Liver (tissue), 8 donors: ENCODE measurements at regions not wholly inside any gene's neighbourhood (a gene's known extent, or its start where the extent isn't known, plus 50 kb on each side); places are given as distances from the start of the nearest gene placed in this dataset.

Source experiments
- DNase-seq: peaks from one replicate; pipeline ENCODE4 v3.0.0-alpha.2; 2017; ENCODE audit warnings: low spot score
- H3K27ac ChIP-seq, 2 donors: one replicate each; pipeline ENCODE4 v1.7.0; 2013; ENCODE audit warnings: inconsistent platforms in 2 of 2, low read length in 2 of 2, control low read depth in 1 of 2, low read depth in 1 of 2, mild to moderate bottlenecking in 1 of 2
- H3K27me3 ChIP-seq, 4 donors: one replicate each; pipeline versions ENCODE4 v1.6.1 to v1.7.0; 2013; ENCODE audit warnings: low read length in 3 of 4, inconsistent platforms in 1 of 4, mild to moderate bottlenecking in 1 of 4, moderate library complexity in 1 of 4; ENCODE audit not compliant: control insufficient read depth in 4 of 4, insufficient read depth in 4 of 4
- H3K36me3 ChIP-seq, 4 donors: one replicate each; pipeline versions ENCODE4 v1.6.1 to v1.7.0; 2013; ENCODE audit warnings: low read length in 3 of 4, mild to moderate bottlenecking in 3 of 4, low read depth in 1 of 4, moderate library complexity in 1 of 4; ENCODE audit not compliant: control insufficient read depth in 4 of 4, insufficient read depth in 3 of 4
- H3K4me1 ChIP-seq, 4 donors: one replicate each; pipeline versions ENCODE4 v1.6.1 to v1.7.0; 2013; ENCODE audit warnings: low read length in 3 of 4, mild to moderate bottlenecking in 3 of 4, moderate library complexity in 1 of 4; ENCODE audit not compliant: control insufficient read depth in 4 of 4, insufficient read depth in 4 of 4
- H3K4me3 ChIP-seq, 3 donors: one replicate each; pipeline versions ENCODE4 v1.6.1 to v1.7.0; 2013; ENCODE audit warnings: low read length in 3 of 3, control low read depth in 1 of 3, low read depth in 1 of 3, mild to moderate bottlenecking in 1 of 3
- H3K9ac ChIP-seq, 2 donors: one replicate each; pipeline ENCODE4 v1.7.0; 2013; ENCODE audit warnings: low read length in 2 of 2, mild to moderate bottlenecking in 2 of 2, moderate library complexity in 2 of 2, control low read depth in 1 of 2, low read depth in 1 of 2
- H3K9me3 ChIP-seq, 4 donors: one replicate each; pipeline versions ENCODE4 v1.6.1 to v1.7.0; 2013; ENCODE audit warnings: low read length in 3 of 4; ENCODE audit not compliant: control insufficient read depth in 4 of 4
- CTCF ChIP-seq: fragments of 150-350 bp; IDR thresholded peaks from 2 replicates; pipeline ENCODE4 v1.5.1; 2017; ENCODE audit warnings: improper control_type of control experiment, low read depth, low read length; ENCODE audit not compliant: missing input control
- EGR1 ChIP-seq, 2 donors: IDR thresholded peaks; 2 replicates each; pipeline ENCODE4 v1.6.1; 2016 to 2018; ENCODE audit warnings: antibody characterized with exemption in 2 of 2, low read depth in 2 of 2
- FOXA1 ChIP-seq: IDR thresholded peaks from 2 replicates; pipeline ENCODE4 v1.6.1; 2016; ENCODE audit warnings: antibody characterized with exemption
- FOXA2 ChIP-seq: IDR thresholded peaks from 2 replicates; pipeline ENCODE4 v1.6.1; 2016; ENCODE audit warnings: antibody characterized with exemption
- GABPA ChIP-seq, 2 donors: IDR thresholded peaks in 1 of 2; conservative IDR thresholded peaks in 1 of 2; 2 replicates each; pipeline ENCODE4 v1.6.1; 2016; ENCODE audit warnings: antibody characterized with exemption in 2 of 2, mild to moderate bottlenecking in 1 of 2, moderate library complexity in 1 of 2
- HNF4A ChIP-seq, 2 donors: conservative IDR thresholded peaks; 2 replicates each; pipeline ENCODE4 v1.6.1; 2016; ENCODE audit warnings: antibody characterized with exemption in 2 of 2, mild to moderate bottlenecking in 2 of 2
- HNF4G ChIP-seq: IDR thresholded peaks from 2 replicates; pipeline ENCODE4 v1.6.1; 2016; ENCODE audit warnings: antibody characterized with exemption
- JUND ChIP-seq, 2 donors: IDR thresholded peaks; 2 replicates each; pipeline ENCODE4 v1.6.1; 2016; ENCODE audit warnings: antibody characterized with exemption in 2 of 2
- NR2F2 ChIP-seq: IDR thresholded peaks from 2 replicates; pipeline ENCODE4 v1.6.1; 2016; ENCODE audit warnings: antibody characterized with exemption
- RAD21 ChIP-seq, 2 donors: IDR thresholded peaks; 2 replicates each; pipeline ENCODE4 v1.6.1; 2016; ENCODE audit warnings: antibody characterized with exemption in 2 of 2, mild to moderate bottlenecking in 2 of 2
- REST ChIP-seq: IDR thresholded peaks from 2 replicates; pipeline ENCODE4 v1.6.1; 2016; ENCODE audit warnings: antibody characterized with exemption, mild to moderate bottlenecking
- RXRA ChIP-seq, 2 donors: IDR thresholded peaks; 2 replicates each; pipeline ENCODE4 v1.6.1; 2017 to 2018; ENCODE audit warnings: antibody characterized with exemption in 2 of 2, mild to moderate bottlenecking in 1 of 2
- SP1 ChIP-seq: IDR thresholded peaks from 2 replicates; pipeline ENCODE4 v1.6.1; 2018; ENCODE audit warnings: antibody characterized with exemption, mild to moderate bottlenecking
- TAF1 ChIP-seq: conservative IDR thresholded peaks from 2 replicates; pipeline ENCODE4 v1.6.1; 2016; ENCODE audit warnings: antibody characterized with exemption, mild to moderate bottlenecking
- YY1 ChIP-seq: IDR thresholded peaks from 2 replicates; pipeline ENCODE4 v1.6.1; 2016; ENCODE audit warnings: antibody characterized with exemption, mild to moderate bottlenecking
- ZBTB33 ChIP-seq: IDR thresholded peaks from 2 replicates; pipeline ENCODE4 v1.6.1; 2016; ENCODE audit warnings: antibody characterized with exemption
- WGBS: extraction: QIAGEN DNeasy Blood & Tissue Kit; methylation state at CpG from one replicate; pipeline ENCODE4 v1.1.7; 2013; 5-methylcytosine and 5-hydroxymethylcytosine counted together
- TF ChIP-seq, protein P1 (sequence below): IDR thresholded peaks from 2 replicates; pipeline ENCODE4 v1.6.1; 2016; ENCODE audit warnings: antibody characterized with exemption
- TF ChIP-seq, protein P2 (sequence below): IDR thresholded peaks from 2 replicates; pipeline ENCODE4 v1.6.1; 2016; ENCODE audit warnings: antibody characterized with exemption
- donor health status: healthy.
- donor health status: healthy.
- donor health status: healthy.
- donor health status: healthy.
- donor health status: healthy.

GRCh38 chr4:19786616-19787015, 465.1 kb upstream of the SLIT2 start:
- H3K27ac ChIP-seq = no peak overlapping the region
- TF ChIP-seq GABPA (IDR thresholded peaks at IDR 0.05 in 1 of 2, conservative IDR thresholded peaks at IDR 0.05 in 1 of 2) (no peak), EGR1 (IDR thresholded peaks at IDR 0.05; ENCODE audit: low read depth in 2 of 2) (no peak), HNF4A (conservative IDR thresholded peaks at IDR 0.05) (no peak), RAD21 (IDR thresholded peaks at IDR 0.05) (no peak), NR2F2 (no peak)
- 42% methylated on average over 1 of the region's 1 CpG for WGBS
- no peak overlapping the region for H3K9ac ChIP-seq
- H3K4me3 ChIP-seq = no peak overlapping the region
- no peaks in the 10 kb centered on the region for H3K4me1 ChIP-seq
- peaks cover 0 to 9% (median 4%) of the 10 kb centered on the region in 4 donors for H3K9me3 ChIP-seq
- no peaks in the 10 kb centered on the region for H3K36me3 ChIP-seq
- no peak for DNase-seq
- no peaks in the 10 kb centered on the region for H3K27me3 ChIP-seq

DNA sequence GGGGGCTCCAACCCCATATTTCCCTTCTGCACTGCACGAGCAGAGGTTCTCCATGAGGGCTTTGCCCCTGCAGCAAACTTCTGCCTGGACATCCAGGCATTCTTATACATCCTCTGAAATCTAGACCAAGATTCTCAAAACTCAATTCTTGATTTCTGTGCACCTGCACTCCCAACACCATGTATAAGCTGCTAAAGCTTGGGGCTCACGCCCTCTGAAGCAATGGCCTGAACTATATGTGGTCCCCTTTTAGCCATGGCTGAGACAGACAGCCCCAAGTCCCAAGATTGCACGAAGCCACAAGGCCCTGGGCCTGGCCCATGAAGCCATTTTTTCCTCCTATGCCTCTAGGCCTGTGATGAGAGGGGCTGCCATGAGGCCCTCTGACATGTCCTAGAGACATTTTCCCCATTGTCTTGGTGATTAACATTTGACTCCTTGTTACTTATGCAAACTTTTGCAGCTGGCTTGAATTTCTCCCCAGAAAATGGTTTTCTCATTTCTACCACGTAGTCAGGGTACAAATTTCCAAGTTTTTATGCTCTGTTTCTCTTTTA, 468.0 kb upstream of the SLIT2 start:
- 66% methylated on average over 4 of the region's 4 CpGs for WGBS
- TF ChIP-seq, protein P1, sequence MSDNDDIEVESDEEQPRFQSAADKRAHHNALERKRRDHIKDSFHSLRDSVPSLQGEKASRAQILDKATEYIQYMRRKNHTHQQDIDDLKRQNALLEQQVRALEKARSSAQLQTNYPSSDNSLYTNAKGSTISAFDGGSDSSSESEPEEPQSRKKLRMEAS = no peak
- TF ChIP-seq CTCF = no peak
- TF ChIP-seq SP1 = no peak
- no peak for TF ChIP-seq JUND (IDR thresholded peaks at IDR 0.05)
- TF ChIP-seq FOXA2 = no peak
- TF ChIP-seq ZBTB33 = no peak
- TF ChIP-seq HNF4A (conservative IDR thresholded peaks at IDR 0.05) = no peak
- no peak for TF ChIP-seq NR2F2
- TF ChIP-seq REST = no peak
- TF ChIP-seq EGR1 (IDR thresholded peaks at IDR 0.05; ENCODE audit: low read depth in 2 of 2) = no peak
- TF ChIP-seq FOXA1 = no peak
- no peak for TF ChIP-seq RXRA (IDR thresholded peaks at IDR 0.05)
- TF ChIP-seq YY1 = no peak
- no peak for TF ChIP-seq GABPA (IDR thresholded peaks at IDR 0.05 in 1 of 2, conservative IDR thresholded peaks at IDR 0.05 in 1 of 2)
- TF ChIP-seq TAF1 = no peak
- TF ChIP-seq, protein P2, sequence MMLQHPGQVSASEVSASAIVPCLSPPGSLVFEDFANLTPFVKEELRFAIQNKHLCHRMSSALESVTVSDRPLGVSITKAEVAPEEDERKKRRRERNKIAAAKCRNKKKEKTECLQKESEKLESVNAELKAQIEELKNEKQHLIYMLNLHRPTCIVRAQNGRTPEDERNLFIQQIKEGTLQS = no peak
- TF ChIP-seq HNF4G = no peak
- no peak for TF ChIP-seq RAD21 (IDR thresholded peaks at IDR 0.05)
- H3K36me3 ChIP-seq = no peaks in the 10 kb centered on the region
- no peak overlapping the region for H3K4me3 ChIP-seq
- H3K4me1 ChIP-seq = no peaks in the 10 kb centered on the region
- peaks cover 0 to 12% (median 4%) of the 10 kb centered on the region in 4 donors for H3K9me3 ChIP-seq
- H3K27me3 ChIP-seq = no peaks in the 10 kb centered on the region
- H3K9ac ChIP-seq = no peak overlapping the region
- no peak for DNase-seq
- H3K27ac ChIP-seq = no peak overlapping the region
